GM06990 (cell line): ENCODE measurements at regions not wholly inside any gene's neighbourhood (a gene's known extent, or its start where the extent isn't known, plus 50 kb on each side); places are given as distances from the start of the nearest gene placed in this dataset.

Source experiments
- DNase-seq: peaks from one replicate; pipeline ENCODE4 v3.0.0-alpha.2; 2011; ENCODE audit not compliant: insufficient read length; ENCODE audit errors: extremely low read depth
- H3K27me3 ChIP-seq: replicated peaks from 2 replicates; pipeline ENCODE4 v1.6.0; 2011; ENCODE audit warnings: low read length; ENCODE audit not compliant: control insufficient read depth, insufficient read depth
- H3K36me3 ChIP-seq: 2 replicates; pipeline ENCODE4 v1.5.1; 2011; ENCODE audit warnings: low read length; ENCODE audit not compliant: control insufficient read depth, insufficient read depth
- H3K4me3 ChIP-seq: replicated peaks from 2 replicates; pipeline ENCODE4 v1.5.1; 2011; ENCODE audit warnings: low read depth, mild to moderate bottlenecking, control low read depth, low read length
- CTCF ChIP-seq: IDR thresholded peaks from 2 replicates; pipeline ENCODE4 v1.5.1; 2011; ENCODE audit warnings: low read length, control low read depth, mild to moderate bottlenecking, inconsistent platforms; ENCODE audit not compliant: insufficient read depth, poor library complexity, severe bottlenecking

DNA sequence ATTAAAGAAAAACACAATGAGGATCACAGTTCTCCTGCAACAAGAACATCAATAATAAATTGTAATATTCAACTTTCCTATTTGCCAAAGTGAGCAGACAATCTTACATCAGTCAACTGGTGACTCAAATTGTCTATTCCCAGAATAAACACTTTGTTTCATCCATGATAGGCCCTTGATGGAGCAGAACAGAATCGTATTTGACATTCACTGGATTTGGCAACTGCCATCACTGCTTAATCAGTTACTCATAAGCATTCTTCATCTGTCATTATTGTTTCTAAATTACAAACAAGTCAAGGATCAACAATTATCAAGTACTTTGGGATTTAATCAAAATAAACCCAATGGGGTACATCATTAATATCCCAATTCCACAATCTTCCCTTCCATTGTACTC is 398.4 kb downstream of the GABRG2 start:
- no peak overlapping the region for H3K4me3 ChIP-seq
- DNase-seq = no peak
- H3K27me3 ChIP-seq = no peaks in the 10 kb centered on the region
- no peaks in the 10 kb centered on the region for H3K36me3 ChIP-seq
- no peak for TF ChIP-seq CTCF

- no peak for TF ChIP-seq CTCF
- no peaks in the 10 kb centered on the region for H3K36me3 ChIP-seq
- H3K27me3 ChIP-seq = no peaks in the 10 kb centered on the region
- DNase-seq = no peak
- no peak overlapping the region for H3K4me3 ChIP-seq
These were observed 405.6 kb downstream of the GABRG2 start for GRCh38 chr5:162473041-162473714.

- no peak for TF ChIP-seq CTCF
- H3K4me3 ChIP-seq = no peak overlapping the region
- no peaks in the 10 kb centered on the region for H3K27me3 ChIP-seq
- no peaks in the 10 kb centered on the region for H3K36me3 ChIP-seq
- no peak for DNase-seq
These were observed 406.7 kb downstream of the GABRG2 start for GRCh38 chr5:162474239-162474638.

GRCh38 chr5:162484095-162484494 is 416.5 kb downstream of the GABRG2 start:
- no peak overlapping the region for H3K4me3 ChIP-seq
- no peaks in the 10 kb centered on the region for H3K27me3 ChIP-seq
- no peak for TF ChIP-seq CTCF
- no peak for DNase-seq
- H3K36me3 ChIP-seq = no peaks in the 10 kb centered on the region

DNA sequence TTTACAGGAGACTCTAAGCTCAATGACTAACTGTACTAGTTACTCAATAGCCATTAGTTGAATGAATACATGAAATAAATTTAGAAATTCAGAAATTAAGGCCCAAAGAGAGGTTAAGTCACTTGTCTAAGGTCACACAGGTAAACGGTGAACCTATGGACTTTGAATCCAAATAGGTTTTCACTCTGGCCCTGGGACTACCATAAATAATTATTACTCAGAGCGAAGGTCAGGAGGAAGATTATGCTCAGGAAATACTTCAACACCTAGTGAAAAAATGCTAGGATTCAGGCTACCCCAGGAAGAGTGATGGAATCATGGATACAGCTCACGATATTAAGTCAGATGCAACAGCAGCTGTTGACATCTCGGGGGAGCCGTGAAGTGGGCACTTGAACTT is 417.4 kb downstream of the GABRG2 start:
- no peaks in the 10 kb centered on the region for H3K36me3 ChIP-seq
- TF ChIP-seq CTCF = no peak
- H3K4me3 ChIP-seq = no peak overlapping the region
- DNase-seq = no peak
- no peaks in the 10 kb centered on the region for H3K27me3 ChIP-seq

GRCh38 chr5:162485666-162486292 is 418.2 kb downstream of the GABRG2 start:
- Histone ChIP-seq H3K27me3 (no peaks in the 10 kb centered on the region), H3K36me3 (no peaks in the 10 kb centered on the region), H3K4me3 (no peak overlapping the region)
- no peak for DNase-seq
- no peak for TF ChIP-seq CTCF
